Islet precursor cell (in vitro differentiated cells): ENCODE measurements at regions not wholly inside any gene's neighbourhood (a gene's known extent, or its start where the extent isn't known, plus 50 kb on each side); places are given as distances from the start of the nearest gene placed in this dataset.

Experiments used
- DNase-seq: peaks from one replicate; pipeline ENCODE4 v3.0.0-alpha.2; 2018

GRCh38 chr7:53539558-53539957 lies 504.1 kb downstream of the POM121L12 start:
- DNase-seq = no peak

GRCh38 chr7:53541475-53541874 lies 506.0 kb downstream of the POM121L12 start:
- DNase-seq = no peak

GRCh38 chr7:53542157-53542556 lies 506.7 kb downstream of the POM121L12 start:
- no peak for DNase-seq
